ENCODE measurements at regions not wholly inside any gene's neighbourhood (a gene's known extent, or its start where the extent isn't known, plus 50 kb on each side); places are given as distances from the start of the nearest gene placed in this dataset.

- peak; percentile 13 for DNase-seq (ENCODE audit: extremely low read depth, insufficient read length)
- TF ChIP-seq CTCF (IDR thresholded peaks at IDR 0.05; ENCODE audit: insufficient read depth, low read length, poor library complexity, severe bottlenecking): peak; percentile 78
- no peak overlapping the region for H3K4me3 ChIP-seq (replicated peaks; ENCODE audit: low read depth, low read length)
- H3K27me3 ChIP-seq (replicated peaks; ENCODE audit: control insufficient read depth, insufficient read depth, low read length): no peaks in the 10 kb centered on the region
- no peaks in the 10 kb centered on the region for H3K36me3 ChIP-seq (ENCODE audit: control insufficient read depth, insufficient read depth, low read length)
Measured at GRCh38 chr20:19073584-19074218, 138.7 kb upstream of the SLC24A3 start.

GRCh38 chr20:19074356-19074755, 138.1 kb upstream of the SLC24A3 start:
- DNase-seq (ENCODE audit: extremely low read depth, insufficient read length): peak; percentile 16
- no peaks in the 10 kb centered on the region for H3K27me3 ChIP-seq (replicated peaks; ENCODE audit: control insufficient read depth, insufficient read depth, low read length)
- H3K4me3 ChIP-seq (replicated peaks; ENCODE audit: low read depth, low read length): no peak overlapping the region
- no peak for TF ChIP-seq CTCF (IDR thresholded peaks at IDR 0.05; ENCODE audit: insufficient read depth, low read length, poor library complexity, severe bottlenecking)
- H3K36me3 ChIP-seq (ENCODE audit: control insufficient read depth, insufficient read depth, low read length): no peaks in the 10 kb centered on the region

GRCh38 chr20:19074828-19075516, 137.5 kb upstream of the SLC24A3 start:
- TF ChIP-seq CTCF (IDR thresholded peaks at IDR 0.05; ENCODE audit: insufficient read depth, low read length, poor library complexity, severe bottlenecking): no peak
- H3K4me3 ChIP-seq (replicated peaks; ENCODE audit: low read depth, low read length): no peak overlapping the region
- no peaks in the 10 kb centered on the region for H3K27me3 ChIP-seq (replicated peaks; ENCODE audit: control insufficient read depth, insufficient read depth, low read length)
- no peaks in the 10 kb centered on the region for H3K36me3 ChIP-seq (ENCODE audit: control insufficient read depth, insufficient read depth, low read length)
- DNase-seq (ENCODE audit: extremely low read depth, insufficient read length): peak; percentile 79

GRCh38 chr20:19077370-19078220, 134.8 kb upstream of the SLC24A3 start:
- Histone ChIP-seq H3K36me3 (ENCODE audit: control insufficient read depth, insufficient read depth, low read length) (no peaks in the 10 kb centered on the region), H3K27me3 (replicated peaks; ENCODE audit: control insufficient read depth, insufficient read depth, low read length) (no peaks in the 10 kb centered on the region), H3K4me3 (replicated peaks; ENCODE audit: low read depth, low read length) (no peak overlapping the region)
- TF ChIP-seq CTCF (IDR thresholded peaks at IDR 0.05; ENCODE audit: insufficient read depth, low read length, poor library complexity, severe bottlenecking): no peak
- no peak for DNase-seq (ENCODE audit: extremely low read depth, insufficient read length)

- DNase-seq (ENCODE audit: extremely low read depth, insufficient read length): no peak
- H3K27me3 ChIP-seq (replicated peaks; ENCODE audit: control insufficient read depth, insufficient read depth, low read length): no peaks in the 10 kb centered on the region
- H3K4me3 ChIP-seq (replicated peaks; ENCODE audit: low read depth, low read length): no peak overlapping the region
- no peaks in the 10 kb centered on the region for H3K36me3 ChIP-seq (ENCODE audit: control insufficient read depth, insufficient read depth, low read length)
- TF ChIP-seq CTCF (IDR thresholded peaks at IDR 0.05; ENCODE audit: insufficient read depth, low read length, poor library complexity, severe bottlenecking): no peak
Measured at GRCh38 chr20:19078448-19079373, 133.7 kb upstream of the SLC24A3 start.
